ENCODE measurements at regions not wholly inside any gene's neighbourhood (a gene's known extent, or its start where the extent isn't known, plus 50 kb on each side); places are given as distances from the start of the nearest gene placed in this dataset.

DNA sequence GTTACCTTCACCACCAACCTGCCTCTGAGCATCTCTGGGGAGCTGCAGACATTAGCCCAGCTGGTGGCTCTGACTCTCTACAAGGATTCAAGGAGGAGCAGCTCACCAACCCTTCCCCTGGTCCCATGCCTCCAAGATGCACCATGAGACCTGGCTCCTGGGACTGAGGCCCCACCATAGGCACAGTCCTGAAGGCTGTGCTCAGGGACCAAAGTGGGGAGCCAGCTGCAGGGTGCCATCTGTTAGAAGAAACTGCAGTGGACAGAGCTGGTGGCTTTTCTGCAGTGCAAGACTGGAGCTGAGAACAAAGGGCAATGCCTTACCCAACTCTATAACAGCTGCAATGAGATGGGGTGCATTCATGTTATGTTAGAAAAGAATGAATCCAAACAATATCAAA is 581.6 kb downstream of the TCERG1L start:
- Histone ChIP-seq H3K4me3 (ENCODE audit: low read length in 3 of 3) (no peak overlapping the region), H3K4me1 (ENCODE audit: control insufficient read depth in 2 of 3, insufficient read depth in 2 of 3, low read depth in 1 of 3, low read length in 3 of 3) (no peaks in the 10 kb centered on the region), H3K27me3 (ENCODE audit: control insufficient read depth, insufficient read depth, low read length) (no peaks in the 10 kb centered on the region), H3K27ac (ENCODE audit: low read depth in 2 of 2, low read length in 2 of 2) (no peak overlapping the region), H3K36me3 (ENCODE audit: control insufficient read depth in 2 of 3, insufficient read depth in 3 of 3, low read length in 3 of 3) (no peaks in the 10 kb centered on the region), H3K9ac (ENCODE audit: low read length in 3 of 3) (no peak overlapping the region), H3K9me3 (ENCODE audit: control insufficient read depth in 2 of 3, insufficient read depth in 1 of 3, low read length in 3 of 3) (no peaks in the 10 kb centered on the region)
- TF ChIP-seq, protein P1, sequence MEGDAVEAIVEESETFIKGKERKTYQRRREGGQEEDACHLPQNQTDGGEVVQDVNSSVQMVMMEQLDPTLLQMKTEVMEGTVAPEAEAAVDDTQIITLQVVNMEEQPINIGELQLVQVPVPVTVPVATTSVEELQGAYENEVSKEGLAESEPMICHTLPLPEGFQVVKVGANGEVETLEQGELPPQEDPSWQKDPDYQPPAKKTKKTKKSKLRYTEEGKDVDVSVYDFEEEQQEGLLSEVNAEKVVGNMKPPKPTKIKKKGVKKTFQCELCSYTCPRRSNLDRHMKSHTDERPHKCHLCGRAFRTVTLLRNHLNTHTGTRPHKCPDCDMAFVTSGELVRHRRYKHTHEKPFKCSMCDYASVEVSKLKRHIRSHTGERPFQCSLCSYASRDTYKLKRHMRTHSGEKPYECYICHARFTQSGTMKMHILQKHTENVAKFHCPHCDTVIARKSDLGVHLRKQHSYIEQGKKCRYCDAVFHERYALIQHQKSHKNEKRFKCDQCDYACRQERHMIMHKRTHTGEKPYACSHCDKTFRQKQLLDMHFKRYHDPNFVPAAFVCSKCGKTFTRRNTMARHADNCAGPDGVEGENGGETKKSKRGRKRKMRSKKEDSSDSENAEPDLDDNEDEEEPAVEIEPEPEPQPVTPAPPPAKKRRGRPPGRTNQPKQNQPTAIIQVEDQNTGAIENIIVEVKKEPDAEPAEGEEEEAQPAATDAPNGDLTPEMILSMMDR (IDR thresholded peaks at IDR 0.05; ENCODE audit: borderline replicate concordance, extremely low read depth, insufficient read depth) = no peak
- intact Hi-C loops (cut with DNase I) = no loop called here
- FAIRE-seq (no peak), DNase-seq (peak in 1 of 5 donors; percentile 16)

DNA sequence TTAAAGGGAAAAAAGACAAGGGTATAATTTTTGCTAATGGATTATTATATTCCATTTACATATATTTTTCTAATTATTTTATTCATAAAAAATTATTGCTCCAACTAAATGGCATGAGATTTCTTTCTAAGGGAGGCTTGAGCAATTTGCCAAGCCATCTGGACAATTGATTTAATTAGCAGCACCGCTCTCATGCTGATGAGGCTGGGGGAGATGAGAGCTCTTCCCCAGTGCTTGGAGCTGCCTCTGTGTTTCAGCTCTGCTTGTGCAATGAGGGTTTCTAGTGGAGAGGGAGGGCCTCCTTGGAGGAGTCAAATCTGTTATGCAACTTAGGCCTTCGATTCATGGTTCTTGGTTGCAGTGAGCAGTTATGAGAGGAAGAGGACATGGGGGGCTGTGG is 574.3 kb downstream of the TCERG1L start:
- H3K36me3 ChIP-seq (ENCODE audit: control insufficient read depth in 2 of 3, insufficient read depth in 3 of 3, low read length in 3 of 3) = no peaks in the 10 kb centered on the region
- no peak overlapping the region for H3K4me3 ChIP-seq (ENCODE audit: low read length in 3 of 3)
- FAIRE-seq = no peak
- intact Hi-C loops (cut with DNase I) = no loop called here
- H3K4me1 ChIP-seq (ENCODE audit: control insufficient read depth in 2 of 3, insufficient read depth in 2 of 3, low read depth in 1 of 3, low read length in 3 of 3) = no peaks in the 10 kb centered on the region
- H3K27ac ChIP-seq (ENCODE audit: low read depth in 2 of 2, low read length in 2 of 2) = no peak overlapping the region
- H3K9me3 ChIP-seq (ENCODE audit: control insufficient read depth in 2 of 3, insufficient read depth in 1 of 3, low read length in 3 of 3) = no peaks in the 10 kb centered on the region
- H3K9ac ChIP-seq (ENCODE audit: low read length in 3 of 3) = no peak overlapping the region
- TF ChIP-seq, protein P1 (IDR thresholded peaks at IDR 0.05; ENCODE audit: borderline replicate concordance, extremely low read depth, insufficient read depth) = no peak
- DNase-seq = no peak
- H3K27me3 ChIP-seq (ENCODE audit: control insufficient read depth, insufficient read depth, low read length) = no peaks in the 10 kb centered on the region

DNA sequence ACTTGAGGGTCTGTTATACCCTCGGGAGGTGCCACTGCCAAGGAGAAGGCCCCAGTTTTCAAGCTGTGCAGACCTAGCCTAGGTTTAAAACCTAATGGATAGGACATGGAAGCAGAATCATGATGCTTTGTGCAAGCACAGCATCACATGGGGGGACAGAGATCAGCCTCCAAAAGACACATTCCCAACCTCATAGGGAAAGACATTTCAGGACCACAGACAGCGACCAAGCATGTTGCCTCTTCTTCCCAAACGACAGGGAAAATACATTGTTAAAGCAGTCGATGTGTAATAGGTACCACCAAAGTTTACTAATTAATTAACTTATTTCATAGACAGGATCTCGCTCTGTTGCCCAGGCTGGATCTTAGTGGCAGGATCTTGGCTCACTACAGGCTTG is 573.9 kb downstream of the TCERG1L start:
- Histone ChIP-seq H3K9ac (ENCODE audit: low read length in 3 of 3) (no peak overlapping the region), H3K36me3 (ENCODE audit: control insufficient read depth in 2 of 3, insufficient read depth in 3 of 3, low read length in 3 of 3) (no peaks in the 10 kb centered on the region), H3K27me3 (ENCODE audit: control insufficient read depth, insufficient read depth, low read length) (no peaks in the 10 kb centered on the region), H3K4me1 (ENCODE audit: control insufficient read depth in 2 of 3, insufficient read depth in 2 of 3, low read depth in 1 of 3, low read length in 3 of 3) (no peaks in the 10 kb centered on the region), H3K27ac (ENCODE audit: low read depth in 2 of 2, low read length in 2 of 2) (no peak overlapping the region), H3K4me3 (ENCODE audit: low read length in 3 of 3) (no peak overlapping the region), H3K9me3 (ENCODE audit: control insufficient read depth in 2 of 3, insufficient read depth in 1 of 3, low read length in 3 of 3) (no peaks in the 10 kb centered on the region)
- DNase-seq (peak; percentile 4 to 91 (median 75)), FAIRE-seq (no peak)
- TF ChIP-seq, protein P1 (IDR thresholded peaks at IDR 0.05; ENCODE audit: borderline replicate concordance, extremely low read depth, insufficient read depth) = no peak
- intact Hi-C loops (cut with DNase I) = no loop called here
